Parathyroid adenoma (tissue), 2 donors: ENCODE measurements at regions not wholly inside any gene's neighbourhood (a gene's known extent, or its start where the extent isn't known, plus 50 kb on each side); places are given as distances from the start of the nearest gene placed in this dataset.

Source experiments
- H2AFZ ChIP-seq: fragments of 300-600 bp; sonication (generic); one replicate; pipeline ENCODE4 v1.7.0; 2017; ENCODE audit warnings: antibody characterized with exemption, mild to moderate bottlenecking
- H3K27ac ChIP-seq: fragments of 300-600 bp; sonication (generic); one replicate; pipeline ENCODE4 v1.7.0; 2017
- H3K27me3 ChIP-seq: fragments of 300-600 bp; sonication (generic); one replicate; pipeline ENCODE4 v1.7.0; 2017; ENCODE audit warnings: low read length; ENCODE audit not compliant: control insufficient read depth, insufficient read depth
- H3K36me3 ChIP-seq: fragments of 300-600 bp; sonication (generic); one replicate; pipeline ENCODE4 v1.7.0; 2017; ENCODE audit warnings: low read length; ENCODE audit not compliant: control insufficient read depth, insufficient read depth
- H3K4me1 ChIP-seq: fragments of 300-600 bp; sonication (generic); one replicate; pipeline ENCODE4 v1.7.0; 2017; ENCODE audit warnings: control low read depth
- H3K4me2 ChIP-seq: fragments of 300-600 bp; sonication (generic); one replicate; pipeline ENCODE4 v1.7.0; 2017; ENCODE audit warnings: low read length
- H3K4me3 ChIP-seq: fragments of 300-600 bp; sonication (generic); one replicate; pipeline ENCODE4 v1.7.0; 2017; ENCODE audit warnings: low read depth, low read length
- H3K79me2 ChIP-seq: fragments of 300-600 bp; sonication (generic); one replicate; pipeline ENCODE4 v1.7.0; 2017; ENCODE audit warnings: control low read depth
- H3K9ac ChIP-seq: fragments of 300-600 bp; sonication (generic); one replicate; pipeline ENCODE4 v1.7.0; 2017; ENCODE audit warnings: mild to moderate bottlenecking
- H3K9me3 ChIP-seq: fragments of 300-600 bp; sonication (generic); one replicate; pipeline ENCODE4 v1.7.0; 2017; ENCODE audit warnings: low read length; ENCODE audit not compliant: control insufficient read depth
- TF ChIP-seq, protein P1 (sequence below): fragments of 300-600 bp; sonication (generic); IDR thresholded peaks from one replicate; pipeline ENCODE4 v1.7.0; 2017; ENCODE audit warnings: antibody characterized with exemption, mild to moderate bottlenecking
- donor health status: primary hyperparathyroidism.

DNA sequence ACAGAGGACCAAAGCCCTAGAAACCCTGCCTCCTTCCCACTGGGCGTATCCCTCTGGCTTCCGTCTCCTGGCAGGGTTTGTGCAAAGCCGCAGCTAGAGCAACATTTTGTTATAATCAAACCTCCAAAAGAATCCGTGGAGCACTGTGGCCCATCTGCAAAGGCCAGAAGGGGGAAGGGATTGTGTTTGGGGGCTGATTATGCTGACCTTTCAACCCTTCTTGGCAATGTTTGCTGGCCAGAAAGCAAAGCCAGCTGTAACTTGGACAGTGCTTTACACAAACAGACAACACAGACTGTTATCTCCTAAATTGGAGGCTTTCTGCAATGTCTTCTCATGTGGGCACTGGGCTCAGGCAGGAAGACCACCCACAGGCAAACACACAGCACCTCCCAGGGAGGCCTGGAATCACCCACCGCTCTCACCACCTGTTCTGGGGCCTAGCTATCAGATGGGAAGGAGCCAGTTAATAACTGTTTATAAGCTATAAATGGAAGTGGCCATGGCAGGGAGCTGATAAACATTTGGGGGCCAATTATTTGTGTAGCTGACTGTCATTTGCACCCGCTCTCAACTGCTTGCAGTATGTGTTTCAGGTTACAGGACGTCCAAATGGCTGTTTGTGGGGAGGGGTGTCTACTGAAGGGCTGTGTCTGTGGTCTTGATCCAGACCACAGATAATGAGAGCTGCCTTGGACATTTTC is 121.6 kb upstream of the ERCC6L2 start:
- Histone ChIP-seq H3K79me2 (no peaks in the 10 kb centered on the region), H3K9ac (no peak overlapping the region), H2AFZ (no peak overlapping the region), H3K27me3 (no peaks in the 10 kb centered on the region), H3K4me3 (no peak overlapping the region), H3K36me3 (no peaks in the 10 kb centered on the region), H3K4me2 (no peak overlapping the region), H3K9me3 (no peaks in the 10 kb centered on the region), H3K4me1 (no peaks in the 10 kb centered on the region), H3K27ac (no peak overlapping the region)
- TF ChIP-seq, protein P1, sequence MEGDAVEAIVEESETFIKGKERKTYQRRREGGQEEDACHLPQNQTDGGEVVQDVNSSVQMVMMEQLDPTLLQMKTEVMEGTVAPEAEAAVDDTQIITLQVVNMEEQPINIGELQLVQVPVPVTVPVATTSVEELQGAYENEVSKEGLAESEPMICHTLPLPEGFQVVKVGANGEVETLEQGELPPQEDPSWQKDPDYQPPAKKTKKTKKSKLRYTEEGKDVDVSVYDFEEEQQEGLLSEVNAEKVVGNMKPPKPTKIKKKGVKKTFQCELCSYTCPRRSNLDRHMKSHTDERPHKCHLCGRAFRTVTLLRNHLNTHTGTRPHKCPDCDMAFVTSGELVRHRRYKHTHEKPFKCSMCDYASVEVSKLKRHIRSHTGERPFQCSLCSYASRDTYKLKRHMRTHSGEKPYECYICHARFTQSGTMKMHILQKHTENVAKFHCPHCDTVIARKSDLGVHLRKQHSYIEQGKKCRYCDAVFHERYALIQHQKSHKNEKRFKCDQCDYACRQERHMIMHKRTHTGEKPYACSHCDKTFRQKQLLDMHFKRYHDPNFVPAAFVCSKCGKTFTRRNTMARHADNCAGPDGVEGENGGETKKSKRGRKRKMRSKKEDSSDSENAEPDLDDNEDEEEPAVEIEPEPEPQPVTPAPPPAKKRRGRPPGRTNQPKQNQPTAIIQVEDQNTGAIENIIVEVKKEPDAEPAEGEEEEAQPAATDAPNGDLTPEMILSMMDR = no peak

GRCh38 chr9:95752129-95752731 is 123.3 kb upstream of the ERCC6L2 start:
- no peaks in the 10 kb centered on the region for H3K79me2 ChIP-seq
- no peak overlapping the region for H3K9ac ChIP-seq
- no peaks in the 10 kb centered on the region for H3K27me3 ChIP-seq
- no peak overlapping the region for H2AFZ ChIP-seq
- no peaks in the 10 kb centered on the region for H3K4me1 ChIP-seq
- H3K36me3 ChIP-seq = no peaks in the 10 kb centered on the region
- no peak overlapping the region for H3K4me3 ChIP-seq
- no peaks in the 10 kb centered on the region for H3K9me3 ChIP-seq
- H3K4me2 ChIP-seq = no peak overlapping the region
- TF ChIP-seq, protein P1 = no peak
- H3K27ac ChIP-seq = no peak overlapping the region

GRCh38 chr9:95751520-95751790 is 124.0 kb upstream of the ERCC6L2 start:
- no peaks in the 10 kb centered on the region for H3K9me3 ChIP-seq
- no peak overlapping the region for H3K27ac ChIP-seq
- no peak overlapping the region for H3K9ac ChIP-seq
- H3K4me2 ChIP-seq = no peak overlapping the region
- no peaks in the 10 kb centered on the region for H3K36me3 ChIP-seq
- H2AFZ ChIP-seq = no peak overlapping the region
- H3K4me3 ChIP-seq = no peak overlapping the region
- H3K79me2 ChIP-seq = no peaks in the 10 kb centered on the region
- H3K4me1 ChIP-seq = no peaks in the 10 kb centered on the region
- no peaks in the 10 kb centered on the region for H3K27me3 ChIP-seq
- TF ChIP-seq, protein P1 = no peak

DNA sequence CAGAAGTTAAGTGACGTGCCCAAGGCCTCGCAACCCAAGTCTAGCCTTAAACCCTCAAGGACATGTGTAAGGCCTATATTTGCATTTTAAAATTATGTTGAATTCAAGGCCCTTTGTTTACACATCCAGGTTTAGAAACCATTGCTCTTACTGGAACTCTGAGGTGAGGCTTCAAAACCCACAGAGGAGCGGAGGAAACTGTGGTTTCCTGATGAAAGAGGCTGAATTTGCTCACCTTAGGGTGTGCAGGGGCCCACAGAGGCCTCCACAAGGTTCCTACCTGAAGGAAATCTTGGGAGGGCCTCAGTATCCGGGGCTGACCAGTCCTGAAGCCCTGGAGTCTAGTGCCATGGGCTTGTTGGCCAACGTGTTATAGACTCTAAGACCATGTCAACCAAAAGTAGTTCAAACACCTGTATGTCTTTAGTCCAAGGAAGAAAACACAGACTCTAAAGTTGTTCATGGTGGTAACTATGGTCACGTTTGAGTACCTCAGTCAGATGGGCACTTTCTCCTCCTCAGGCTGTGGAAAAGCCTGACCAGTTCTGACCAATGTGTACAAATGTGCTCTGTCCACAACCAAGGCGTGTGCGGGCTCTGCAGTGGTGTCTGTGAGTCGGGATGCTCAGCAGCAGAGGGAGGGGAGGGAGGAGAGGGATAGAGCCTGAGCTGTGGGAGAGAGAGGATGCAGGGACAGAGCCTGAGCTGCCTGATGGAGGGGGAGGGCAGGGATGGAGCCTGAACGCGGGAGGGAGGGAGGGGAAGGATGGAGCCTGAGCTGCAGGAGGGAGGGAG is 124.6 kb upstream of the ERCC6L2 start:
- TF ChIP-seq, protein P1 = no peak
- no peak overlapping the region for H3K27ac ChIP-seq
- no peaks in the 10 kb centered on the region for H3K4me1 ChIP-seq
- H3K27me3 ChIP-seq = no peaks in the 10 kb centered on the region
- H3K9me3 ChIP-seq = no peaks in the 10 kb centered on the region
- no peaks in the 10 kb centered on the region for H3K36me3 ChIP-seq
- no peak overlapping the region for H2AFZ ChIP-seq
- H3K4me3 ChIP-seq = no peak overlapping the region
- no peak overlapping the region for H3K9ac ChIP-seq
- H3K79me2 ChIP-seq = no peaks in the 10 kb centered on the region
- no peak overlapping the region for H3K4me2 ChIP-seq
